Urinary bladder (tissue), 3 donors: ENCODE measurements at regions not wholly inside any gene's neighbourhood (a gene's known extent, or its start where the extent isn't known, plus 50 kb on each side); places are given as distances from the start of the nearest gene placed in this dataset.

Experiments
- DNase-seq: peaks from one replicate; pipeline ENCODE4 v3.0.0-alpha.2; 2015; ENCODE audit errors: extremely low spot score
- H3K27ac ChIP-seq: one replicate; pipeline ENCODE4 v1.5.1; 2013; ENCODE audit warnings: low read depth, mild to moderate bottlenecking, moderate library complexity
- H3K36me3 ChIP-seq: one replicate; pipeline ENCODE4 v1.6.1; 2013; ENCODE audit warnings: mild to moderate bottlenecking, moderate library complexity; ENCODE audit not compliant: insufficient read depth
- H3K4me1 ChIP-seq: one replicate; pipeline ENCODE4 v1.6.1; 2013; ENCODE audit warnings: mild to moderate bottlenecking, moderate library complexity; ENCODE audit not compliant: insufficient read depth
- H3K4me3 ChIP-seq: one replicate; pipeline ENCODE4 v1.5.1; 2013; ENCODE audit warnings: low read depth, low read length
- WGBS: extraction: QIAGEN DNeasy Blood & Tissue Kit; methylation state at CpG from one replicate; pipeline ENCODE4 v1.1.7; 2013; 5-methylcytosine and 5-hydroxymethylcytosine counted together
- donor health status: healthy with polysubstance abuse.
- donor health status: healthy.

DNA sequence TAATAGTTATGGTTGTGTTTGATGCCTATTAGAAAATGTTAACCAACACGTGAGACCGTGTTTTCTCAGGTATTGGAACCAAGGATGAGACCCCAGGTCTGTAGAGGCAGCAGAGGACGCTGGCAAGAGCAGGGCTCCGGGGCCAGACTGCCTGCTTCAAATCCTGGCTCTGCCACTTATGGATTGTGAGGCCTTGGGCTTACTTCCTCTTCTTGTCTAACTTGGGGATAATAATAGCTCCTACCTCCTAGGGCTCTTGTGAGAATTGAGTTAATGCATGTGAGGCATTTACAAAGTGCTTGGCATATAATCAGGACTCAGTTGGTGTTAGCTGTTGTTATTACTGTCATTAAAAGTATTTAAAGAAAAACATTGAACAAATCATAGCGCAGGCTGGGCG, 85.5 kb upstream of the PITX1 start:
- H3K27ac ChIP-seq: no peak overlapping the region
- DNase-seq: no peak
- no peak overlapping the region for H3K4me3 ChIP-seq
- H3K4me1 ChIP-seq: no peaks in the 10 kb centered on the region
- H3K36me3 ChIP-seq: no peaks in the 10 kb centered on the region
- 83% methylated on average over 6 of the region's 6 CpGs for WGBS

DNA sequence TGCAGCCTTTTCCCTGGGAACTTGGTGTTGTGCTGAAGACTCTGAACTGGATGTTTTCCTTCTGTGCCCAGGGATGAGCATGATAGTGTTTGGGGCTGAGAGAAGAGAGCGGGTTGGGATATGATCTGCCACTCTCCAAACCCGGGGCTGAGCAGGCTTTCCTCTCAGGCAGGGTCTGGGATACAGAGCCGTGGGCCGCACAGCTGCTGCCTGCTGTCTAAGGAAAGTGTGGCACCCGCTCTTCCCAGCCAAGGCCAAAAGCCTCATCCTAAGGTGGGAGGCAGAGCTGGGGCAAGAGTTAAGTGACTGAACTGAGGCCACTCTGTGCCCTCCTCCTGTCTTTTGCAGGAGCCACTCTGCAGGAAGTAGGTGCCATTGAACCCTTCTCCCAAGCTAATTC, 83.6 kb upstream of the PITX1 start:
- DNase-seq: no peak
- Histone ChIP-seq H3K27ac (no peak overlapping the region), H3K4me1 (no peaks in the 10 kb centered on the region), H3K4me3 (no peak overlapping the region), H3K36me3 (no peaks in the 10 kb centered on the region)
- 73% methylated on average over 5 of the region's 5 CpGs for WGBS

DNA sequence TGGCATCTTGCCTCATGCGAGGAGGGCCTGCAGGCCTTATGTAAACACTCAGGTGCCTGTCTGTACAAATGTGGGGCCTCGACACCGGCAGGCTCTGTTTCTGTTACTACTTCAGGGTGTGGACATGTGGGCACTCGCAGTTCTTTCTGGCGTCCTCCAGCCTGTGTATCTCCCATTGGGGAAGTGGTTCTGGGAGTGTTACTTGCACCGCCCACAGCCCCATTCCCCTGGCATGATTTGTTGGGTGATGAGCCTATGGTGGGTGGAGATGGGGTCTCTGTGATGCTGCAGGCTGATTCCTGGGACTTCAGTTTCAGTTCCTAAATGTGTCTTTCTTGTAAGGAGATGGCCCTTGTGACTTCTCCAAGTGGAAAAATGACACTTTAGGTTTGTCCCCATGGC, 82.1 kb upstream of the PITX1 start:
- DNase-seq: no peak
- Histone ChIP-seq H3K4me3 (no peak overlapping the region), H3K4me1 (no peaks in the 10 kb centered on the region), H3K27ac (no peak overlapping the region), H3K36me3 (no peaks in the 10 kb centered on the region)
- 68% methylated on average over 6 of the region's 6 CpGs for WGBS

DNA sequence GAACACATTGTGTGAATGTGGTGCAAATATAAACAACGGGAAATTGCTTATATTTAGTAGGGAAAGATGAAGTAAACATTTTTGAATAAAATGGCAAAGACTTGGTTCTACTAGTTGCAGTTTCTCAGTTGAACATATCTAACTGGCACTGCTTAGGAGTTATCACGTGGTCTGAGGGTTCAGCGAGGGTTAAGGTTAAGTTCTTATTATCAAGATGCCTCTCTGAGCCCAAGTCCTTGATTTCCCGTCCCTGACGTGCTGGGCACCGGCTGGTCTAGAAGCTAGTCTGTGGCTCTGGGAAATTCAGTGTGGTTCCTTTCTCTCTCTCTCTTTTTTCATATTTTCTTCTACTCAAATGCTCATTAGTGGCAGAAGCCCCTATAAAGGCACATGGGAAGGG, 81.6 kb upstream of the PITX1 start:
- no peaks in the 10 kb centered on the region for H3K4me1 ChIP-seq
- WGBS: 51% methylated on average over 6 of the region's 6 CpGs
- H3K27ac ChIP-seq: no peak overlapping the region

DNA sequence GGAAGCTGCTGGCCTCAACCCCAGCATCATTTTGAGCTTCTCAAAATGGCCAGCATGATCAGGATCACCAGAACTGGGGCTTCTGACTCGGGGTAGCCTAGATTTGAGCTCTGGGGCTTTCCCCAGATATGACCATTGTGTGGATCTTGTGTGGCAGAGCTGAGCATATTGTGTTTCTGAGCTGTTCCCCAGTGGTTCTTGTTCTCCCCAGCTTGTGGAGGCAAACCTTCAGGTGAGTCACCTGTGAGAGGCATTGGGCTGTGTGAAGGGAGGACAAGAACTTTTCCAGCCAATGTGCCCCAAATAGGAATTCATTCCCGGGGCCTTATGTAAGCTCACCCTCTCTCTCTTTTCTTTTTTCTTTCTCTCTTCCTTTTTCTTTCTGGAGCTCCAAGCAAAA, 80.7 kb upstream of the PITX1 start:
- H3K4me3 ChIP-seq: no peak overlapping the region
- DNase-seq: no peak
- no peak overlapping the region for H3K27ac ChIP-seq
- no peaks in the 10 kb centered on the region for H3K4me1 ChIP-seq
- no peaks in the 10 kb centered on the region for H3K36me3 ChIP-seq
- 89% methylated on average over 2 of the region's 2 CpGs for WGBS

More for the DNA sequence above, 81.6 kb upstream of the PITX1 start:
- no peaks in the 10 kb centered on the region for H3K36me3 ChIP-seq
- no peak overlapping the region for H3K4me3 ChIP-seq
- DNase-seq: no peak

DNA sequence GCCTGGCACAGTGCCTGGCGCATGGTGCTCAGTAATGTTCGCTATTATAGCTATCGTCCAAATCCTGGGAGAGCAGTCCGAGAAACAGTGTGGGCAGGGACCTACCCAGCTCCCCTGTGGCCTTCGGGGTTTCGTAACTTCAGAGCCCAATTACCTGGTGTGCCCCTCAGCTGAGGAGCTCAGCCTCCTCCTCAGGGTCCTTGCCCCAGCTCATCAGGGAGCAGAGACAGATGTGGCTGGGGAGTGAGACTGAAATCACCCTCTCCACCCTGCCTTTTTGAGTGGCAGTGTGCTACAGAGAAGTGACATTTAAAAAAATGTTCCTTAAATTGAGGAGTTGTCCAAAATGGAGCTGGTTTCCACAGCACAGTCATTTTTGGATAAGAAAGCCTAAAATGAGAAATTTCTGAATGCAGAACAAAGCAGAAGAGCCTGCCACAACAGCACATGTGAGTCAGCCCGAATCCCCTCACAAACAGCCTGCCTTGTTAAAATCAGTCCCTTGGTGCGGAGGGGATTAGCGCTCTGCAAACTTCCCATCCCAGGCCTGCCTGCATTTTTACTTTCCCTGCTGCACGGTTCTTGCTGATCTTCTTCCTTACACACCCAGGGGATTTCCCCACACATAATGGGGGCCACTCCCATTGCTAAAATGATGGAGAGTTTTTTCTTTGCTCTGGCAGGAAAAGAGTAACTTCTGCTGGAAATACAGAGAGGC, 78.1 kb upstream of the PITX1 start:
- WGBS: 47% methylated on average over 10 of the region's 10 CpGs
- no peaks in the 10 kb centered on the region for H3K4me1 ChIP-seq
- no peak for DNase-seq
- H3K27ac ChIP-seq: peak overlapping the region; percentile 61
- H3K4me3 ChIP-seq: no peak overlapping the region
- H3K36me3 ChIP-seq: no peaks in the 10 kb centered on the region

DNA sequence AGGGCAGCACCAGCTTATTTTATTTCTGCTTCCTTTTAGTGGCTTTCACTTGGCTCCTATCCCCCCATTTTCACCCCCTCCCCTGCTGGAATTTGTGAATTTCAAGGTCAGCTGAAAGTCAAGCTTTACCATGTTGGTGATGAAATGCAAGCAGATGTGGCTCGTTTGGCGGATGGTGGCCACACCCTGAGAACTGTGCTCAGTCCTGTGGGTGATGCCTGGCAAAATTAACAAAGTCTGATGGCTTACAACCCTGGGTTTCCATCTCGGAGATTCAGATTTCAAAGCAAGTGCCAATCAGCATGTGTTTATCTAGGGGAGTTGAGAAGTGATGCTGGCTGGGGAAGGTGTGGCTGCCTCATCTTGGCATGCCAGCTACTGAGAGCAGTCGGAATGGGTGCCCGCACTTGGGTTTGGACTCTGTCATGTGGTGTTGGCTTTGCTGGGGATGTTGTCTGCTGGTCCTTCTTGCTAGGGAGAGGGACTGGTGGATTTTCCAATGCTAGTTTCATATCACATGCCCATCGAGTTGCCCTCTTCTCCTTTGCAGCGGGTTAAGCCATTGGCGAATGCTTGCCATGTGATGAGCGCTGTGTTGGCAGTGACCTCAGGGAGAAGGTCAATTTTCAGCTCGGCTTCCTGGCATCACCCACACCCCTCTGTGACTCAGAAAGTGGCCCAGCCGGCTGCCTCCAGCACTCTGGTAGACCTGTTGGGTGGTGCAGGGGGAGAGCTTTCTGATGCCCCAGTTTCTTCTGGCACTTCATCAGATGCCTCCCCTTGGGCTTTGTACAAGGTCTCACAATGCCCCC, 77.0 kb upstream of the PITX1 start:
- no peak for DNase-seq
- Histone ChIP-seq H3K4me1 (no peaks in the 10 kb centered on the region), H3K36me3 (no peaks in the 10 kb centered on the region), H3K4me3 (no peak overlapping the region), H3K27ac (no peak overlapping the region)
- WGBS: 86% methylated on average over 11 of the region's 11 CpGs

DNA sequence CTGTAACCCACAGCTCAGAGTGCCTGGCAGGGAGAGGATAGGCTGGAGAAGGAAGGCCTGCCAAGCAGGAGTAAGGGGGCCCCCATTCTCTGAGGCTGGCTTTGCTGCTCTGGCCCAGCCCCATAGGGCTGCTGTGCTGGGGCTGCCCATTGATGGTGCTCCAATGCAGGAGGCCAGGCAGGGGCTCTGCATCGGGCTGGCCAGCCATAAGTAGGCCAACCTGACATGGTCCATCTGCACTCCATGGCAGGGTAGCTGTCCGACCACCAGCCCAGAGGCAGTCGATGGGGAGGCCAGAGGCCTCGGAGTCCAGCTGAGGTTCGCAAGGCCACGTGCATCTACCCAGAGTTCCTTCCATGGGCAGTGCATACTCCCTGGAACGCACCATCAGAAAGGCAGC, 75.0 kb upstream of the PITX1 start:
- DNase-seq: no peak
- 89% methylated on average over 7 of the region's 7 CpGs for WGBS
- no peak overlapping the region for H3K27ac ChIP-seq
- H3K4me3 ChIP-seq: no peak overlapping the region
- H3K36me3 ChIP-seq: no peaks in the 10 kb centered on the region
- H3K4me1 ChIP-seq: no peaks in the 10 kb centered on the region

DNA sequence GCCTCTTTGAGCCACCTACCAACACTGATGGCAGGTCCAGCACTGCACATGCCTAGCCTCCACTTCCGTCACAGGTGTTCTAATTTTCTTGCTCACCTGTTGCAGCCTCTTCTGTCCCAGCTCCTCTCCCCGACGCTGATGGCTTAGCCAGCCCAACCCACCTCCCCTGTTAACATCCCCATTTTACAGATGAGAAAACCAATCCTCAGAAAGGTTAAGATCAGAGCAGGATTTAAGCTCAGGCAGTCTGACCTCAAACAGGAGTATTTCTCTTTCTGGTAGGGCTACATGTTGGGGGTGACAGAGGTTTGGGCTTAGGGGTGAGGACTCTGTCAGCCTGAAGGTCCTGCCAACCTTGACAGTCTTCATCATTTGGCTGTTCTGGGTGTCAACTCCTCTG, 74.5 kb upstream of the PITX1 start:
- DNase-seq: no peak
- Histone ChIP-seq H3K27ac (no peak overlapping the region), H3K4me1 (no peaks in the 10 kb centered on the region), H3K36me3 (no peaks in the 10 kb centered on the region), H3K4me3 (no peak overlapping the region)
- 95% methylated on average over 3 of the region's 3 CpGs for whole genome bisulfite sequencing

DNA sequence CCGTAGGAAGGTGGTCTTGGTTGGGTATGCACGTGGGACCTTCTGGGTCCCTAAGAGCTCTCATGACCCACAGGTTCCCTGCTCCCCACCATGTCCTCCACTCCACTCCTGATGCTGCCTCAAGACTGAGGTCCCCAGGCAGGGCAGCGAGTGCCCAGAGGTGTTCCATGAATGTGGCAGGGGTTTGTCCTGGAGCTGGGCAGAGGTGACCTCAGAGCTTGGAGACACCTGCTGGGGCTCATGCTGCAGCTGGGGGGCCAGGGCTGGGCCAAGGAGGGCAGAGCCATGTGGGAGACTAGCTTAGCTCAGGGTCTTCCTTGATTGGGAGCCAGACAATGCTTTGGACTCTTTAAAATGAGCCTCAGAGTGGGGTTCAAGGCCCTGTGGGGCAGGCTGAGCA, 74.0 kb upstream of the PITX1 start:
- 100% methylated on average over 3 of the region's 3 CpGs for WGBS
- H3K4me3 ChIP-seq: no peak overlapping the region
- no peaks in the 10 kb centered on the region for H3K4me1 ChIP-seq
- H3K27ac ChIP-seq: no peak overlapping the region
- no peak for DNase-seq
- H3K36me3 ChIP-seq: no peaks in the 10 kb centered on the region

DNA sequence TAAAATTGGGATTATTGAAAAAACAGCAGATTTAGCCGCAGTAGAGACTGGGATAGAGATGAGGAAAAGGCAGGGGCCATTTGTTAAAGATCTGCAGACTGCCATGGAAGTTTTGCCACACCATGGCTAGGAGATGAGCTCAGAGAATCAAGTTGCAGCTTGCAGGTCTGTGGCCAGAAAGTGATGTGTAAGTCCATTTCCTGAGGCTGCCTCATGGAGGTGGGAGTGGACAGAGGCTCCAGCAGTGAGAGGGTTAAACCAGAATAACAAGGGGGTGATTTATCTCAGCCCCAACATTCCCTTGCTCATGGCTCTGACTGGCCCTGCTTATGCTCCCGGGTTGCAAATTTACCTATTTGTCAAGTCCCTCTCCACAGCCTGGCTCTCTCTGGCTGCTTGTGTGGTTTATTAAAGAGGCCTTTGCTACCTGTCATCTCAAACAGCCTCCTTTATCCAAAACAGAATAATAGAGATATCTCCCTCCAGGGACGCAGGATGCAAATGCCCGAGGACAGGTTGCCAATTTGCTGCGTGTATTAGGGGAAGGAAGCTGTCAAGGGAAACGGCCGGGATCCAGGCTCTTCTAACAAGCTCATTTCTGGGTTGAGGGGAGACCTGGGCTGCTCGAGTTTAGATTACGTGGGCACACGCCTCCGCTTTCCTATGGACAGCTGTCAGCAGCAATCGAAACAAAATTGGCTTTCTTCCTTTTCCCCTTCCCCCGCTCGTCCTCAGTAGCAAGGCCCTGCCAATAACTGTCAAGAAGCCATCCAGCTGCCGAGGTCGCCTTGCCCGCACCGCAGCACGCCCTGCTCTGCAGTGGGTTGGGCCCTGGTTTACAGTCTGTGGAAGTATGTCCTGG, 72.8 kb upstream of the PITX1 start:
- H3K36me3 ChIP-seq: no peaks in the 10 kb centered on the region
- no peaks in the 10 kb centered on the region for H3K4me1 ChIP-seq
- H3K4me3 ChIP-seq: no peak overlapping the region
- no peak overlapping the region for H3K27ac ChIP-seq
- 80% methylated on average over 19 of the region's 19 CpGs for WGBS
- no peak for DNase-seq

DNA sequence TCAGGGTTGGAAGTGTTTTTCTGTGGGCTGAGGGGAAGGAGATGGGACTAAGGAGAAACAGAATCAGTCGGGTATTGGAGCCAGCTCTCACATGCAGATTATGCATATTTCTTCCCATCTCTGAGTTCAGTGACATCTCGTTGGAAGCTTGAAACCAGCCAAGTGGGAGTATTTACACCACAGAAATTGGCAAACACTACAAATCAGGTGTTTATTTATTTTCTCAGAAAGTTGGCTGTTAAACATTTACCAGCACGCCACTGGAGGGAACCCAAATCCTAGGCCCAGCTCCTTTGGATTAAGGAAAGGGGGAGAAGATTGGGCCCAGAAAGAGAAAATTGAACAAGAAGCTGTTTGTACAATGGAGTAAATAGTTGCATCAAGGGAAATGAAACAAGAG, 72.1 kb upstream of the PITX1 start:
- DNase-seq: no peak
- WGBS: 79% methylated on average over 3 of the region's 3 CpGs
- no peak overlapping the region for H3K27ac ChIP-seq
- H3K4me1 ChIP-seq: no peaks in the 10 kb centered on the region
- no peak overlapping the region for H3K4me3 ChIP-seq
- H3K36me3 ChIP-seq: no peaks in the 10 kb centered on the region

DNA sequence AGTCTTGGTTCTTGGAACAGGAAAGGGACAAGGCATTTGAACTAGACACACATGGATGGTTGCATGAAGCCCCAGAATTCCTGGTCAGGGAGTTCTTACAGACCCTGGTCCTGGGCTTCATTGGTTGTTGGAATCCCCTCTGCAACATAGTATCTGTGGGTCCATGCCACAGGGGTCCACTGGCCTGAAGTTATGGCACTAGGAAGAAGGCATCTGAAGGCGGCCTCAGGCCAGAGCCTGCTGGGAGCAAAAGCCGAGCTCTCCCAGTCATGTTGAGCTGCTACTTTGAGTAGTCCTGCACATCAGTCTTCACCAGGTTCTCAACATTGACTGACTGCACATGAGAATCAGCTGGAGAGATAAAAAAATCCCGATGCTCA, 71.1 kb upstream of the PITX1 start:
- Histone ChIP-seq H3K4me1 (no peaks in the 10 kb centered on the region), H3K4me3 (no peak overlapping the region), H3K36me3 (no peaks in the 10 kb centered on the region), H3K27ac (no peak overlapping the region)
- WGBS: 92% methylated on average over 3 of the region's 3 CpGs
- no peak for DNase-seq

DNA sequence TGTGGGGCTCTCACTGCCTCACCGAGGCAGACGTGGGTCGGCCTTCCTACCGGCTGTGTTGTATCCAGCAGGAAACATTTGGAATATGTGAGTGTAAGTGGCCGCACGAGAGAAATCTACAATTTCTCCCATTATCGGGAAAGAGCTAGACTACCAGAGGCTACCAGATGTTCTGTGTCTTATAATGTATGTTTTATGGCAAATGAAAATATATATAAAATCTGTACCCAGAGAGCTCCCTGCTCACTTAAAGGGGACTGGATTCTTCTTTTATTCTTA, 69.5 kb upstream of the PITX1 start:
- 62% methylated on average over 7 of the region's 7 CpGs for WGBS
- Histone ChIP-seq H3K36me3 (no peaks in the 10 kb centered on the region), H3K4me3 (no peak overlapping the region), H3K27ac (no peak overlapping the region), H3K4me1 (no peaks in the 10 kb centered on the region)
- DNase-seq: no peak
